H1 (cell line): ENCODE measurements at regions not wholly inside any gene's neighbourhood (a gene's known extent, or its start where the extent isn't known, plus 50 kb on each side); places are given as distances from the start of the nearest gene placed in this dataset.

Experiments used
- CBX8 ChIP-seq: fragments of 300-800, 300-1000 bp; sonication (generic); IDR thresholded peaks from 2 replicates; pipeline ENCODE4 v1.7.1; 2016; ENCODE audit warnings: low read depth, low read length, borderline replicate concordance
- JUN ChIP-seq: IDR thresholded peaks from 2 replicates; pipeline ENCODE4 v1.6.1; 2011; ENCODE audit warnings: low read depth, mild to moderate bottlenecking, improper control_type of control experiment, low read length

- TF ChIP-seq CBX8 (no peak), JUN (no peak)
Measured at GRCh38 chr4:100075056-100075455, 115.2 kb downstream of the DDIT4L start (continued).
